Liver (tissue), 3 donors: ENCODE measurements at regions not wholly inside any gene's neighbourhood (a gene's known extent, or its start where the extent isn't known, plus 50 kb on each side); places are given as distances from the start of the nearest gene placed in this dataset.

Experiments
- EGR1 ChIP-seq, 2 donors: IDR thresholded peaks; 2 replicates each; pipeline ENCODE4 v1.6.1; 2016 to 2018; ENCODE audit warnings: antibody characterized with exemption in 2 of 2, low read depth in 2 of 2
- HNF4G ChIP-seq: IDR thresholded peaks from 2 replicates; pipeline ENCODE4 v1.6.1; 2016; ENCODE audit warnings: antibody characterized with exemption
- JUND ChIP-seq, 2 donors: IDR thresholded peaks; 2 replicates each; pipeline ENCODE4 v1.6.1; 2016; ENCODE audit warnings: antibody characterized with exemption in 2 of 2
- RAD21 ChIP-seq, 2 donors: IDR thresholded peaks; 2 replicates each; pipeline ENCODE4 v1.6.1; 2016; ENCODE audit warnings: antibody characterized with exemption in 2 of 2, mild to moderate bottlenecking in 2 of 2
- TF ChIP-seq, protein P1 (sequence below): fragments of 150-350 bp; IDR thresholded peaks from 2 replicates; pipeline ENCODE4 v1.5.1; 2017; ENCODE audit warnings: improper control_type of control experiment, low read depth, low read length; ENCODE audit not compliant: missing input control
- TF ChIP-seq, protein P2 (sequence below): IDR thresholded peaks from 2 replicates; pipeline ENCODE4 v1.6.1; 2016; ENCODE audit warnings: antibody characterized with exemption
- TF ChIP-seq, protein P3 (sequence below): IDR thresholded peaks from 2 replicates; pipeline ENCODE4 v1.6.1; 2016; ENCODE audit warnings: antibody characterized with exemption
- donor health status: healthy.
- donor health status: healthy.

GRCh38 chr12:28710882-28711281, 438.2 kb upstream of the FAR2 start:
- TF ChIP-seq, protein P1, sequence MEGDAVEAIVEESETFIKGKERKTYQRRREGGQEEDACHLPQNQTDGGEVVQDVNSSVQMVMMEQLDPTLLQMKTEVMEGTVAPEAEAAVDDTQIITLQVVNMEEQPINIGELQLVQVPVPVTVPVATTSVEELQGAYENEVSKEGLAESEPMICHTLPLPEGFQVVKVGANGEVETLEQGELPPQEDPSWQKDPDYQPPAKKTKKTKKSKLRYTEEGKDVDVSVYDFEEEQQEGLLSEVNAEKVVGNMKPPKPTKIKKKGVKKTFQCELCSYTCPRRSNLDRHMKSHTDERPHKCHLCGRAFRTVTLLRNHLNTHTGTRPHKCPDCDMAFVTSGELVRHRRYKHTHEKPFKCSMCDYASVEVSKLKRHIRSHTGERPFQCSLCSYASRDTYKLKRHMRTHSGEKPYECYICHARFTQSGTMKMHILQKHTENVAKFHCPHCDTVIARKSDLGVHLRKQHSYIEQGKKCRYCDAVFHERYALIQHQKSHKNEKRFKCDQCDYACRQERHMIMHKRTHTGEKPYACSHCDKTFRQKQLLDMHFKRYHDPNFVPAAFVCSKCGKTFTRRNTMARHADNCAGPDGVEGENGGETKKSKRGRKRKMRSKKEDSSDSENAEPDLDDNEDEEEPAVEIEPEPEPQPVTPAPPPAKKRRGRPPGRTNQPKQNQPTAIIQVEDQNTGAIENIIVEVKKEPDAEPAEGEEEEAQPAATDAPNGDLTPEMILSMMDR: no peak
- TF ChIP-seq JUND (IDR thresholded peaks at IDR 0.05) (no peak), EGR1 (IDR thresholded peaks at IDR 0.05; ENCODE audit: low read depth in 2 of 2) (no peak), HNF4G (no peak), RAD21 (IDR thresholded peaks at IDR 0.05) (no peak)
- TF ChIP-seq, protein P2, sequence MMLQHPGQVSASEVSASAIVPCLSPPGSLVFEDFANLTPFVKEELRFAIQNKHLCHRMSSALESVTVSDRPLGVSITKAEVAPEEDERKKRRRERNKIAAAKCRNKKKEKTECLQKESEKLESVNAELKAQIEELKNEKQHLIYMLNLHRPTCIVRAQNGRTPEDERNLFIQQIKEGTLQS: no peak
- TF ChIP-seq, protein P3, sequence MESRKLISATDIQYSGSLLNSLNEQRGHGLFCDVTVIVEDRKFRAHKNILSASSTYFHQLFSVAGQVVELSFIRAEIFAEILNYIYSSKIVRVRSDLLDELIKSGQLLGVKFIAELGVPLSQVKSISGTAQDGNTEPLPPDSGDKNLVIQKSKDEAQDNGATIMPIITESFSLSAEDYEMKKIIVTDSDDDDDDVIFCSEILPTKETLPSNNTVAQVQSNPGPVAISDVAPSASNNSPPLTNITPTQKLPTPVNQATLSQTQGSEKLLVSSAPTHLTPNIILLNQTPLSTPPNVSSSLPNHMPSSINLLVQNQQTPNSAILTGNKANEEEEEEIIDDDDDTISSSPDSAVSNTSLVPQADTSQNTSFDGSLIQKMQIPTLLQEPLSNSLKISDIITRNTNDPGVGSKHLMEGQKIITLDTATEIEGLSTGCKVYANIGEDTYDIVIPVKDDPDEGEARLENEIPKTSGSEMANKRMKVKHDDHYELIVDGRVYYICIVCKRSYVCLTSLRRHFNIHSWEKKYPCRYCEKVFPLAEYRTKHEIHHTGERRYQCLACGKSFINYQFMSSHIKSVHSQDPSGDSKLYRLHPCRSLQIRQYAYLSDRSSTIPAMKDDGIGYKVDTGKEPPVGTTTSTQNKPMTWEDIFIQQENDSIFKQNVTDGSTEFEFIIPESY: no peak
